Activated naive CD4-positive, alpha-beta T cell treated with anti-CD3 and anti-CD28 coated beads, Interleukin-2, amount 10 ng/mL, durations not matched to agents 7 days and 5 days (primary cell): ENCODE measurements at regions not wholly inside any gene's neighbourhood (a gene's known extent, or its start where the extent isn't known, plus 50 kb on each side); places are given as distances from the start of the nearest gene placed in this dataset.

Experiments used
- CTCF ChIA-PET: fragments of 350-600 bp; sonication (Branson Sonifier 250); formaldehyde crosslinking; loops from one replicate; lab custom pipeline; 2021; ENCODE audit warnings: antibody characterized with exemption; lab: Charles Lee
- DNase-seq: peaks from one replicate; pipeline ENCODE4 v3.0.0-alpha.2; 2020
- H3K27ac Mint-ChIP-seq: one replicate; pipeline ENCODE4 v1.8.0; 2021; ENCODE audit warnings: mild to moderate bottlenecking, moderate library complexity, mixed read lengths
- H3K27me3 Mint-ChIP-seq: one replicate; pipeline ENCODE4 v1.8.0; 2021; ENCODE audit warnings: mild to moderate bottlenecking, mixed read lengths
- H3K36me3 Mint-ChIP-seq: one replicate; pipeline ENCODE4 v1.8.0; 2021; ENCODE audit warnings: mixed read lengths
- H3K4me1 Mint-ChIP-seq: one replicate; pipeline ENCODE4 v1.8.0; 2021; ENCODE audit warnings: mixed read lengths
- H3K4me3 Mint-ChIP-seq: one replicate; pipeline ENCODE4 v1.8.0; 2021; ENCODE audit warnings: mild to moderate bottlenecking, moderate library complexity, mixed read lengths
- H3K9me3 Mint-ChIP-seq: one replicate; pipeline ENCODE4 v1.8.0; 2021; ENCODE audit warnings: mixed read lengths

- no peaks in the 10 kb centered on the region for H3K9me3 Mint-ChIP-seq
- CTCF ChIA-PET: interaction anchor here (1.1 kb wide), 1 partner anchor 11 kb away, joined by 3 read pairs; no protein-coding TSS in a partner anchor
These were observed 62.9 kb upstream of the CHRDL1 start for GRCh38 chrX:110858565-110858964.

GRCh38 chrX:110853610-110854009 is 58.0 kb upstream of the CHRDL1 start:
- no peak overlapping the region for H3K27ac Mint-ChIP-seq
- H3K4me1 Mint-ChIP-seq: no peaks in the 10 kb centered on the region
- H3K36me3 Mint-ChIP-seq: no peaks in the 10 kb centered on the region
- no peaks in the 10 kb centered on the region for H3K9me3 Mint-ChIP-seq
- CTCF ChIA-PET: interaction anchor here (1.1 to 2.1 kb wide), 3 partner anchors 9 to 391 kb away, joined by 3 to 6 read pairs (median 4); no protein-coding TSS in a partner anchor
- peaks cover 7% of the 10 kb centered on the region for H3K27me3 Mint-ChIP-seq
- no peak overlapping the region for H3K4me3 Mint-ChIP-seq
- DNase-seq: no peak

More at GRCh38 chrX:110858565-110858964, 62.9 kb upstream of the CHRDL1 start:
- no peak overlapping the region for H3K4me3 Mint-ChIP-seq
- DNase-seq: no peak
- H3K4me1 Mint-ChIP-seq: no peaks in the 10 kb centered on the region
- peaks cover 6% of the 10 kb centered on the region for H3K27me3 Mint-ChIP-seq
- H3K36me3 Mint-ChIP-seq: no peaks in the 10 kb centered on the region
- H3K27ac Mint-ChIP-seq: no peak overlapping the region

GRCh38 chrX:110852180-110852579 is 56.6 kb upstream of the CHRDL1 start:
- H3K9me3 Mint-ChIP-seq: no peaks in the 10 kb centered on the region
- H3K27me3 Mint-ChIP-seq: peaks cover 7% of the 10 kb centered on the region
- CTCF ChIA-PET: no interaction called here
- no peak overlapping the region for H3K27ac Mint-ChIP-seq
- H3K4me1 Mint-ChIP-seq: no peaks in the 10 kb centered on the region
- no peak for DNase-seq
- no peak overlapping the region for H3K4me3 Mint-ChIP-seq
- H3K36me3 Mint-ChIP-seq: no peaks in the 10 kb centered on the region

- CTCF ChIA-PET: no interaction called here
- H3K27ac Mint-ChIP-seq: no peak overlapping the region
- peaks cover 7% of the 10 kb centered on the region for H3K27me3 Mint-ChIP-seq
- no peaks in the 10 kb centered on the region for H3K4me1 Mint-ChIP-seq
- H3K36me3 Mint-ChIP-seq: no peaks in the 10 kb centered on the region
- H3K4me3 Mint-ChIP-seq: no peak overlapping the region
- DNase-seq: no peak
- H3K9me3 Mint-ChIP-seq: no peaks in the 10 kb centered on the region
These were observed 56.2 kb upstream of the CHRDL1 start for GRCh38 chrX:110851780-110852179.

GRCh38 chrX:110847334-110847733 is 51.7 kb upstream of the CHRDL1 start:
- Mint-ChIP-seq H3K27me3 (no peaks in the 10 kb centered on the region), H3K27ac (no peak overlapping the region), H3K4me1 (no peaks in the 10 kb centered on the region), H3K36me3 (no peaks in the 10 kb centered on the region), H3K9me3 (no peaks in the 10 kb centered on the region), H3K4me3 (no peak overlapping the region)
- CTCF ChIA-PET: interaction anchor here (0.5 to 3.5 kb wide), 11 partner anchors 9 to 1598 kb away, joined by 3 to 10 read pairs (median 3); no protein-coding TSS in a partner anchor
- DNase-seq: no peak

- H3K9me3 Mint-ChIP-seq: no peaks in the 10 kb centered on the region
- H3K4me1 Mint-ChIP-seq: no peaks in the 10 kb centered on the region
- CTCF ChIA-PET: interaction anchor here (1.8 to 3.5 kb wide), 2 partner anchors 24 to 394 kb away, joined by 3 to 10 read pairs; no protein-coding TSS in a partner anchor
These were observed 50.5 kb upstream of the CHRDL1 start for GRCh38 chrX:110846071-110846470.

More at GRCh38 chrX:110846071-110846470, 50.5 kb upstream of the CHRDL1 start:
- DNase-seq: no peak
- Mint-ChIP-seq H3K27me3 (no peaks in the 10 kb centered on the region), H3K36me3 (no peaks in the 10 kb centered on the region), H3K27ac (no peak overlapping the region), H3K4me3 (no peak overlapping the region)
